ENCODE measurements at regions not wholly inside any gene's neighbourhood (a gene's known extent, or its start where the extent isn't known, plus 50 kb on each side); places are given as distances from the start of the nearest gene placed in this dataset.

DNA sequence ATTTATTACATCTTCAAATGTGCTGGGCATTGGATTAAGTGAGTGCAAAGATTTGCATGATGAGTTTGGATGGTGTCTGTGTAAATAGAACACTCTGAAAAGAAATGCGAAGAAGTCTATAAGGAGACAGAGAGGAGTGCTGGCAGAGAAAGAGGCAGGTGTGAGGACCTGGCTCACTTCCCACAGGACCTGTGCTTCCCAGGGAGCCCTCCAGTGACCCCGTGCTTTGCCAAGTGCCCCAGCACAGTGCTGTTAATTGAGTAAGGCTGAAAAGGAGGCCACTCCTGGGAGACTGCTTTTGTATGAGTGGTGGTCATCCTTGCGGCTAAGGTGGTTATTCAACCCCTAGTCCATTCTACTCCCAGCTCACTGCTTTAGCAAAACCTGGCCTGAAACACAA lies 230.8 kb downstream of the OSR1 start:
- TF ChIP-seq SPI1 (IDR thresholded peaks at IDR 0.05; ENCODE audit: borderline replicate concordance, low read depth) (no peak), GABPA (IDR thresholded peaks at IDR 0.05; ENCODE audit: low read depth) (no peak), POLR2AphosphoS5 (IDR thresholded peaks at IDR 0.05; ENCODE audit: low read depth) (no peak), CTCF (IDR thresholded peaks at IDR 0.05; ENCODE audit: insufficient read depth, low read length) (no peak)
- TF ChIP-seq, protein P1, sequence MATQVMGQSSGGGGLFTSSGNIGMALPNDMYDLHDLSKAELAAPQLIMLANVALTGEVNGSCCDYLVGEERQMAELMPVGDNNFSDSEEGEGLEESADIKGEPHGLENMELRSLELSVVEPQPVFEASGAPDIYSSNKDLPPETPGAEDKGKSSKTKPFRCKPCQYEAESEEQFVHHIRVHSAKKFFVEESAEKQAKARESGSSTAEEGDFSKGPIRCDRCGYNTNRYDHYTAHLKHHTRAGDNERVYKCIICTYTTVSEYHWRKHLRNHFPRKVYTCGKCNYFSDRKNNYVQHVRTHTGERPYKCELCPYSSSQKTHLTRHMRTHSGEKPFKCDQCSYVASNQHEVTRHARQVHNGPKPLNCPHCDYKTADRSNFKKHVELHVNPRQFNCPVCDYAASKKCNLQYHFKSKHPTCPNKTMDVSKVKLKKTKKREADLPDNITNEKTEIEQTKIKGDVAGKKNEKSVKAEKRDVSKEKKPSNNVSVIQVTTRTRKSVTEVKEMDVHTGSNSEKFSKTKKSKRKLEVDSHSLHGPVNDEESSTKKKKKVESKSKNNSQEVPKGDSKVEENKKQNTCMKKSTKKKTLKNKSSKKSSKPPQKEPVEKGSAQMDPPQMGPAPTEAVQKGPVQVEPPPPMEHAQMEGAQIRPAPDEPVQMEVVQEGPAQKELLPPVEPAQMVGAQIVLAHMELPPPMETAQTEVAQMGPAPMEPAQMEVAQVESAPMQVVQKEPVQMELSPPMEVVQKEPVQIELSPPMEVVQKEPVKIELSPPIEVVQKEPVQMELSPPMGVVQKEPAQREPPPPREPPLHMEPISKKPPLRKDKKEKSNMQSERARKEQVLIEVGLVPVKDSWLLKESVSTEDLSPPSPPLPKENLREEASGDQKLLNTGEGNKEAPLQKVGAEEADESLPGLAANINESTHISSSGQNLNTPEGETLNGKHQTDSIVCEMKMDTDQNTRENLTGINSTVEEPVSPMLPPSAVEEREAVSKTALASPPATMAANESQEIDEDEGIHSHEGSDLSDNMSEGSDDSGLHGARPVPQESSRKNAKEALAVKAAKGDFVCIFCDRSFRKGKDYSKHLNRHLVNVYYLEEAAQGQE (IDR thresholded peaks at IDR 0.05; ENCODE audit: insufficient replicate concordance, low read depth): no peak
- Histone ChIP-seq H3K27ac (replicated peaks) (no peak overlapping the region), H3K27me3 (ENCODE audit: insufficient read depth, poor library complexity, severe bottlenecking) (no peaks in the 10 kb centered on the region), H3K4me3 (replicated peaks; ENCODE audit: insufficient read depth, low read length) (no peak overlapping the region)
- DNase-seq (ENCODE audit: low read depth in 1 of 2, low spot score in 1 of 2): no peak

GRCh38 chr2:19125901-19126680 lies 232.3 kb downstream of the OSR1 start:
- no peak overlapping the region for H3K27ac ChIP-seq (replicated peaks)
- no peak for TF ChIP-seq CTCF (IDR thresholded peaks at IDR 0.05; ENCODE audit: insufficient read depth, low read length)
- TF ChIP-seq POLR2AphosphoS5 (IDR thresholded peaks at IDR 0.05; ENCODE audit: low read depth): no peak
- TF ChIP-seq, protein P1 (IDR thresholded peaks at IDR 0.05; ENCODE audit: insufficient replicate concordance, low read depth): no peak
- no peak for TF ChIP-seq GABPA (IDR thresholded peaks at IDR 0.05; ENCODE audit: low read depth)
- TF ChIP-seq SPI1 (IDR thresholded peaks at IDR 0.05; ENCODE audit: borderline replicate concordance, low read depth): no peak
- no peak for DNase-seq (ENCODE audit: low read depth in 1 of 2, low spot score in 1 of 2)
- no peaks in the 10 kb centered on the region for H3K27me3 ChIP-seq (ENCODE audit: insufficient read depth, poor library complexity, severe bottlenecking)
- H3K4me3 ChIP-seq (replicated peaks; ENCODE audit: insufficient read depth, low read length): no peak overlapping the region

GRCh38 chr2:19124135-19124534 lies 234.3 kb downstream of the OSR1 start:
- TF ChIP-seq GABPA (IDR thresholded peaks at IDR 0.05; ENCODE audit: low read depth) (no peak), SPI1 (IDR thresholded peaks at IDR 0.05; ENCODE audit: borderline replicate concordance, low read depth) (no peak), POLR2AphosphoS5 (IDR thresholded peaks at IDR 0.05; ENCODE audit: low read depth) (no peak), CTCF (IDR thresholded peaks at IDR 0.05; ENCODE audit: insufficient read depth, low read length) (no peak)
- TF ChIP-seq, protein P1 (IDR thresholded peaks at IDR 0.05; ENCODE audit: insufficient replicate concordance, low read depth): no peak
- DNase-seq (ENCODE audit: low read depth in 1 of 2, low spot score in 1 of 2): no peak
- H3K4me3 ChIP-seq (replicated peaks; ENCODE audit: insufficient read depth, low read length): no peak overlapping the region
- no peaks in the 10 kb centered on the region for H3K27me3 ChIP-seq (ENCODE audit: insufficient read depth, poor library complexity, severe bottlenecking)
- no peak overlapping the region for H3K27ac ChIP-seq (replicated peaks)
